Lower leg skin (tissue), 4 donors: ENCODE measurements at regions not wholly inside any gene's neighbourhood (a gene's known extent, or its start where the extent isn't known, plus 50 kb on each side); places are given as distances from the start of the nearest gene placed in this dataset.

Experiments
- DNase-seq, 2 donors: peaks; one replicate each; pipeline ENCODE4 v3.0.0-alpha.2; 2019; ENCODE audit warnings: low spot score in 2 of 2
- H3K4me3 ChIP-seq: fragments of 200-600 bp; sonication (generic); 2 replicates; pipeline ENCODE4 v1.5.1; 2017; ENCODE audit warnings: mild to moderate bottlenecking, low read depth; ENCODE audit not compliant: poor library complexity, severe bottlenecking
- CTCF ChIP-seq, 3 donors: fragments of 450-650 bp; IDR thresholded peaks; one replicate each; pipeline ENCODE4 v1.5.1; 2016; ENCODE audit warnings: antibody characterized with exemption in 3 of 3, mild to moderate bottlenecking in 3 of 3, moderate library complexity in 2 of 3
- POLR2A ChIP-seq, 2 donors: fragments of 450-650 bp; IDR thresholded peaks; one replicate each; pipeline ENCODE4 v1.6.1; 2016 to 2017; ENCODE audit warnings: antibody characterized with exemption in 2 of 2, mild to moderate bottlenecking in 1 of 2, moderate library complexity in 1 of 2
- WGBS, 2 donors: methylation state at CpG; one replicate each; pipeline ENCODE4 v1.1.5; 2018; 5-methylcytosine and 5-hydroxymethylcytosine counted together
- intact Hi-C: fragments of 100-400 bp; cut with DNase I; formaldehyde crosslinking; loops from one replicate; pipeline ENCODE4 v1.15.0; 2023; ENCODE audit warnings: low total_unique reads

GRCh38 chr18:46322411-46322891 is 218.3 kb downstream of the HAUS1 start:
- WGBS, 2 donors = 63 to 69% methylated on average over 13 of the region's 13 CpGs
- intact Hi-C loops = no loop called here
- no peak for TF ChIP-seq CTCF (IDR thresholded peaks at IDR 0.05)
- TF ChIP-seq POLR2A (IDR thresholded peaks at IDR 0.05) = no peak
- no peak overlapping the region for H3K4me3 ChIP-seq
- DNase-seq = peak in 1 of 2 donors; percentile 49

GRCh38 chr18:46322941-46323340 is 218.8 kb downstream of the HAUS1 start:
- no peak overlapping the region for H3K4me3 ChIP-seq
- intact Hi-C loops = no loop called here
- 87 to 91% methylated on average over 7 of the region's 7 CpGs for WGBS, 2 donors
- TF ChIP-seq POLR2A (IDR thresholded peaks at IDR 0.05) (no peak), CTCF (IDR thresholded peaks at IDR 0.05) (no peak)
- DNase-seq = peak in 1 of 2 donors; percentile 68

GRCh38 chr18:46324087-46324955 is 220.1 kb downstream of the HAUS1 start:
- TF ChIP-seq CTCF (IDR thresholded peaks at IDR 0.05) (no peak), POLR2A (IDR thresholded peaks at IDR 0.05) (no peak)
- intact Hi-C loops = no loop called here
- no peak overlapping the region for H3K4me3 ChIP-seq
- DNase-seq = peak in 1 of 2 donors; percentile 43
- 87 to 89% methylated on average over 4 of the region's 4 CpGs for WGBS, 2 donors

- TF ChIP-seq POLR2A (IDR thresholded peaks at IDR 0.05) (no peak), CTCF (IDR thresholded peaks at IDR 0.05) (no peak)
- WGBS, 2 donors = 69 to 81% methylated on average over 12 of the region's 12 CpGs
- intact Hi-C loops = no loop called here
- no peak overlapping the region for H3K4me3 ChIP-seq
- DNase-seq = peak in 1 of 2 donors; percentile 48
Observed at GRCh38 chr18:46325895-46326294, 221.7 kb downstream of the HAUS1 start.

- no peak for DNase-seq
- WGBS, 2 donors = 80 to 86% methylated on average over 8 of the region's 8 CpGs
- intact Hi-C loops = no loop called here
- H3K4me3 ChIP-seq = no peak overlapping the region
- TF ChIP-seq POLR2A (IDR thresholded peaks at IDR 0.05) (no peak), CTCF (IDR thresholded peaks at IDR 0.05) (no peak)
Observed at GRCh38 chr18:46329736-46330246, 225.6 kb downstream of the HAUS1 start.
